ENCODE measurements at regions not wholly inside any gene's neighbourhood (a gene's known extent, or its start where the extent isn't known, plus 50 kb on each side); places are given as distances from the start of the nearest gene placed in this dataset.

DNA sequence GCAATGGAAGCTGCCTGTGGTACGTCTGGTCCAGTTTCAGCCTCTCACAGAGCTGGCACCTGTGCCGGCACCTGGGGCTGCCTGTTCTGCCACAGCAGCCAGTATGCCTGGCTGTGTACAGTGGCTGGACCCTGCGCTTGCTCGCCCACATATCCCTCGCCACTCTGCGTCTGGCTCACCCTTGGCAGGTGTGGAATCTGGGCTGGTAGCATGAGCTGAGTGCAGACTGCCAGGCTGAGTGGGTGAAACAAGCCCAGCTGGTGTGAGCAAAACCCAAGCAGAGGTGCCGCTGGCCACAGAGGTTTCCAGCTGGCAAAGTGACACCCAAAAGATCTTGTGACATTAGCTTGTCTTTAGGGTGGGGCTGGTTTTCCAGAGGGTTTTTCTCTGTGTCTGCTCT, 80.7 kb downstream of the ING1 start:
- no peak for DNase-seq (ENCODE audit: low read depth)
- Histone ChIP-seq H3K36me3 (ENCODE audit: control insufficient read depth, insufficient read depth, low read length) (no peaks in the 10 kb centered on the region), H3K4me3 (ENCODE audit: low read depth, low read length) (no peak overlapping the region), H3K27me3 (ENCODE audit: control insufficient read depth, insufficient read depth, low read length) (no peaks in the 10 kb centered on the region)
- TF ChIP-seq, protein P1, sequence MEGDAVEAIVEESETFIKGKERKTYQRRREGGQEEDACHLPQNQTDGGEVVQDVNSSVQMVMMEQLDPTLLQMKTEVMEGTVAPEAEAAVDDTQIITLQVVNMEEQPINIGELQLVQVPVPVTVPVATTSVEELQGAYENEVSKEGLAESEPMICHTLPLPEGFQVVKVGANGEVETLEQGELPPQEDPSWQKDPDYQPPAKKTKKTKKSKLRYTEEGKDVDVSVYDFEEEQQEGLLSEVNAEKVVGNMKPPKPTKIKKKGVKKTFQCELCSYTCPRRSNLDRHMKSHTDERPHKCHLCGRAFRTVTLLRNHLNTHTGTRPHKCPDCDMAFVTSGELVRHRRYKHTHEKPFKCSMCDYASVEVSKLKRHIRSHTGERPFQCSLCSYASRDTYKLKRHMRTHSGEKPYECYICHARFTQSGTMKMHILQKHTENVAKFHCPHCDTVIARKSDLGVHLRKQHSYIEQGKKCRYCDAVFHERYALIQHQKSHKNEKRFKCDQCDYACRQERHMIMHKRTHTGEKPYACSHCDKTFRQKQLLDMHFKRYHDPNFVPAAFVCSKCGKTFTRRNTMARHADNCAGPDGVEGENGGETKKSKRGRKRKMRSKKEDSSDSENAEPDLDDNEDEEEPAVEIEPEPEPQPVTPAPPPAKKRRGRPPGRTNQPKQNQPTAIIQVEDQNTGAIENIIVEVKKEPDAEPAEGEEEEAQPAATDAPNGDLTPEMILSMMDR (IDR thresholded peaks at IDR 0.05; ENCODE audit: insufficient read depth, low read length, poor library complexity, severe bottlenecking), result no peak

DNA sequence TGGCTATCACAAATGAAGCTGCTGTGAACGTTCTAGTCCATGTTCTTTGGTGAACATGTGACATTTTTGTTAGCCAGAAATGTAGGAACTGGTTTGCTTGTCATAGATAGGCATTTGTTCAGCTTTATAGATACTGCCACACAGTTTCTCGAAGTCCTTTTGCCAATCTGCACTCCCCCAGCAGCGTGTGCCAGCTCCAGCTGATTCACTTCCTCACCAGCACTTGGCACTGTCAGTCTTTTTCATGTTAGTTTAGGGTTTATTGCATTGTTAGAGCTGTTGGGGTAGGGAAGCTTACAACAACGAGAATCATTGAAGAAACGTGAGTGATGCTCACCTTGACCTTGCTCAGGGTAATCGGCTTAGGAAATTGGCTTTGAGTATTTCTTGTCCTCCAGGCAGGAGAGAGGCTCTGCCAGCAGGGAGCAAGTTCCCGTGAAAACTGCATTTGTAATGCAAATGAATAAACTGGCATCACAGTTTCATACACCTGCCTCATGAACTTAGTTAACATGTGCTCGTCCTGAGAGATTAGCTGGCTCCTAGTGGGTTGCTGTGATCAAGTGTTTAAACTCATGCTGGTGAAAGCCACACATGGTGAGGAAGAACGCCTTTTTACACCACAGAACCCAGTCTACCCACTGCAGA, 83.9 kb downstream of the ING1 start:
- Histone ChIP-seq H3K27me3 (ENCODE audit: control insufficient read depth, insufficient read depth, low read length) (peaks cover 8% of the 10 kb centered on the region), H3K36me3 (ENCODE audit: control insufficient read depth, insufficient read depth, low read length) (no peaks in the 10 kb centered on the region), H3K4me3 (ENCODE audit: low read depth, low read length) (no peak overlapping the region)
- TF ChIP-seq, protein P1 (IDR thresholded peaks at IDR 0.05; ENCODE audit: insufficient read depth, low read length, poor library complexity, severe bottlenecking), result no peak
- DNase-seq (ENCODE audit: low read depth), result no peak

DNA sequence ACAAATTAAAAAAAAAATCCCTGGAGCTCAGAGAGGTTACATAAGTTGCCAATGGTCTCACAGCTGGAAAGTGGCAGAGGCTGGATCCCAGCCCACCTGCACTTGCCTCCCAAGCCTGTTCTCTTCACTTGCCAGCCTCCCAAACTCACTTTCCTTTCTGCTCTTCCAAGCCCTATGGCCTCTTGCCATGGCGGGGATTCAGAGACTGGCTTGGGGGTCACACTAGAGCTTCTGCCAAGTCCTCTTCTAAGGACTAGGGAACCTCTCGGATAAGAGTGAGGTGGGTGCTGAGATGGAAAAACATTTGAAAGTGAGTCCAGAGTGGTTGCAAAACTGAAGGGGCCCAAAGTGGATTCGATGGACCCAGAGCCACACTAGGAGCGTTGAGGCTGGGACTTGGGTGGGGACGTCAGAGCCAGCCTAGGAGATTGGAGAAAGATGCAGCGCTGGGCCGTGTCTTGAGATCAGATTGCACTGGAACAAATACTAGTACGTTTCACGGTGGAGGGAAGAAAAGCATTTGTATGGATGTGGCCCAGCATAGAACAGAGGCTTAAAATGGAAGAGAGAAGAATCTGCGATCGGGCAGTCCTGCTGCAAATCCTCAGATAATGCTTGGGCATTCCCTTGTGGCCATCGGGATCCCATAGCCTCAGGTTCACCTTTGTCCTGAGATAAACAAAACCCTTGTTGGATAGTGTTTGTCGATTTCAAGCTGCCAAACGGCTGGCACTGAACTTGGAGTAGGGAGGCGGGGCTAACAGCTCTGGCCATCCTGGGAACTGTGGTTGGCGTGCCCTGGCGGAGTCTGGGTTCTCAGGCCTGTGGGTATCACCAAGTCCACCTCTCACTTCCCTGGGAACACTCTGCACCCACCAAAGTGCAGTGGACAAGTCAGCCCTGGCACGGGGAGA, 84.8 kb downstream of the ING1 start:
- no peaks in the 10 kb centered on the region for H3K36me3 ChIP-seq (ENCODE audit: control insufficient read depth, insufficient read depth, low read length)
- H3K4me3 ChIP-seq (ENCODE audit: low read depth, low read length), result no peak overlapping the region
- TF ChIP-seq, protein P1 (IDR thresholded peaks at IDR 0.05; ENCODE audit: insufficient read depth, low read length, poor library complexity, severe bottlenecking), result no peak
- H3K27me3 ChIP-seq (ENCODE audit: control insufficient read depth, insufficient read depth, low read length), result peaks cover 11% of the 10 kb centered on the region
- no peak for DNase-seq (ENCODE audit: low read depth)

DNA sequence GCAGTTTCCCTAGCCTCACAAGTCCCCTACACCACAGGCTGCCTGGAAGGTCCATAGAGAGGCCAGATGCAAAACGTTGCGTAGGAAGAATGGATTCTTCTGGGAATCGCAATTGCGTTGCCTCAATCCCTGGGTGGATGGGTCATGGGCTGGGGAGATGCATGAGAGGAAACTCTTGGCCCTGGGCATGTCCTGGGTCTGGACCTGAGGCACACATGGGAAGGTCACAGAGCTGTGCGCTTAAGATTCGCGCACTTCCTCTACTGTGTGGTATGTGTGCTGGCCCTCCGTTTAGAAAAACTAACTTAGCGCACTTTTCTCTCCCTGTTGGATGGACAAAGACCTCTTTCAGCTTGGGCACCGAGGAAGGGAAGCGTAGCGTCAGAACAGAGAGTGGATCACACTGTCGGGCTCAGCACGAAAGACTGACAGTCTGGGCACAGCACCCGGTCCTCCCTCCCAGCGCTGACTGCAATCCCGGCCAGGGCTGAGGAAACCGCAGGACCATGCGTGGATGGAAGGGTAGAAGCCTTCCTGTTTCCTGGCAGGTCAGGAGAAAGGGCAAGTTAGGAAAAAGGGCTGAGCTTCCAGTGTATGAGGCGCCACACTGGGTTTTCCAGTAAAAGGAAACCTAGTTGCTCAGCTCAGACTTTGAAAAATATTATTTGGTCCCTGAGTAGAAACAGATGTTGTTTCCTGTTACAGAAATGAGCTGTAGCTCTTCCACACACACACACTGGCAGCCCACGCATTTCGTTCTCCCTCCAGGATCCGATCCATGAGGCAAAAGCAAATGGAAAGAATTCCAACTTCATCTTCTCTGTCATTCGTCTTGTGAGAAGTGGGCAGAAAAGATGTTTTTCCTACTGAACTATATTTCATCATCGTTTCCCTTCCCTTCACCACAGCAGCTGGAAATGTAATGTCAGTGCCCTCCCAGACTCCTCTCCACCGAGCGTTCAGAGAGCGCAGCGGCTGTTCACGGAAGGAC, 86.0 kb downstream of the ING1 start:
- DNase-seq (ENCODE audit: low read depth), result no peak
- H3K36me3 ChIP-seq (ENCODE audit: control insufficient read depth, insufficient read depth, low read length), result no peaks in the 10 kb centered on the region
- TF ChIP-seq, protein P1 (IDR thresholded peaks at IDR 0.05; ENCODE audit: insufficient read depth, low read length, poor library complexity, severe bottlenecking), result no peak
- peaks cover 11% of the 10 kb centered on the region for H3K27me3 ChIP-seq (ENCODE audit: control insufficient read depth, insufficient read depth, low read length)
- no peak overlapping the region for H3K4me3 ChIP-seq (ENCODE audit: low read depth, low read length)

DNA sequence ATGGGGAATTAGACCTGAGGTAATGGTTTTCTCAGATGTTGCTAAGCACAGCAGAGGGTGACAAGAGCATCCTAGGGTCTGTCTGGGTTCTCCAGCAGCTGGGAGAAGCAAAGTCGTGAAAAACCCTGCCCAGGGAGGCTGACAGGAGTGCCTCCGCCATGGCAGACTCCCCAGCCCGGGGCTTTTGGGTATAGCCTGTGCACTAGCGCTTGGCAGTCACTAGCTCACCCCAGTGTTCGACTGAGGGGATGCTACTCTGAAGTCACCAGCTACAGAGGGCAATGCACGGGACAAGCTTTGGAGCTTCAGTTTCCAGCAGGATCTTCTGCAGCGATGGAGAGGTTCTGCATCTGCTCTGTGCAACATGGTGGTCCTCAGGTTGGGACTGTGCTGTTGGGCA, 87.5 kb downstream of the ING1 start:
- TF ChIP-seq, protein P1 (IDR thresholded peaks at IDR 0.05; ENCODE audit: insufficient read depth, low read length, poor library complexity, severe bottlenecking), result no peak
- Histone ChIP-seq H3K36me3 (ENCODE audit: control insufficient read depth, insufficient read depth, low read length) (no peaks in the 10 kb centered on the region), H3K27me3 (ENCODE audit: control insufficient read depth, insufficient read depth, low read length) (peaks cover 11% of the 10 kb centered on the region), H3K4me3 (ENCODE audit: low read depth, low read length) (no peak overlapping the region)
- DNase-seq (ENCODE audit: low read depth), result no peak

Measured in kidney epithelial cell (primary cell).